Hepatocyte (in vitro differentiated cells): ENCODE measurements at regions not wholly inside any gene's neighbourhood (a gene's known extent, or its start where the extent isn't known, plus 50 kb on each side); places are given as distances from the start of the nearest gene placed in this dataset.

Source experiments
- DNase-seq: peaks from one replicate; pipeline ENCODE4 v3.0.0-alpha.2; 2016; ENCODE audit warnings: low spot score
- H2AFZ ChIP-seq: fragments of 200-600 bp; sonication (generic); 2 replicates; pipeline ENCODE4 v1.6.0; 2016; ENCODE audit warnings: antibody characterized with exemption, mild to moderate bottlenecking
- H3K27ac ChIP-seq: fragments of 200-600 bp; sonication (generic); 2 replicates; pipeline ENCODE4 v1.5.1; 2016; ENCODE audit warnings: mild to moderate bottlenecking
- H3K27me3 ChIP-seq: fragments of 200-600 bp; sonication (generic); 2 replicates; pipeline ENCODE4 v1.6.1; 2016
- H3K36me3 ChIP-seq: fragments of 200-600 bp; sonication (generic); replicated peaks from 2 replicates; pipeline ENCODE4 v1.5.1; 2016; ENCODE audit warnings: low read depth; ENCODE audit not compliant: insufficient read depth
- H3K4me1 ChIP-seq: fragments of 200-600 bp; sonication (generic); 2 replicates; pipeline ENCODE4 v1.5.1; 2016; ENCODE audit warnings: mild to moderate bottlenecking, moderate library complexity; ENCODE audit not compliant: insufficient read depth
- H3K4me2 ChIP-seq: fragments of 200-600 bp; sonication (generic); 2 replicates; pipeline ENCODE4 v1.6.0; 2016
- H3K4me3 ChIP-seq: fragments of 200-600 bp; sonication (generic); 2 replicates; pipeline ENCODE4 v1.5.1; 2016; ENCODE audit warnings: mild to moderate bottlenecking
- H3K79me2 ChIP-seq: fragments of 200-600 bp; sonication (generic); 2 replicates; pipeline ENCODE4 v1.6.0; 2017; ENCODE audit warnings: mild to moderate bottlenecking
- H3K9me2 ChIP-seq: fragments of 200-600 bp; sonication (generic); replicated peaks from 2 replicates; pipeline ENCODE4 v1.6.0; 2017; ENCODE audit warnings: mild to moderate bottlenecking; ENCODE audit not compliant: insufficient read depth
- H3K9me3 ChIP-seq: fragments of 200-600 bp; sonication (generic); 2 replicates; pipeline ENCODE4 v1.5.1; 2016; ENCODE audit warnings: low read depth, mild to moderate bottlenecking
- H4K20me1 ChIP-seq: fragments of 200-600 bp; sonication (generic); 2 replicates; pipeline ENCODE4 v1.6.0; 2016; ENCODE audit warnings: mild to moderate bottlenecking; ENCODE audit not compliant: insufficient read depth, poor library complexity, severe bottlenecking
- EZH2 ChIP-seq: fragments of 200-600 bp; sonication (generic); IDR thresholded peaks from 2 replicates; pipeline ENCODE4 v1.6.1; 2016; ENCODE audit warnings: antibody characterized with exemption, mild to moderate bottlenecking, borderline replicate concordance
- EZH2phosphoT487 ChIP-seq: fragments of 200-600 bp; sonication (generic); IDR thresholded peaks from one replicate; pipeline ENCODE4 v1.6.1; 2018; ENCODE audit warnings: antibody characterized with exemption, mild to moderate bottlenecking, low read depth, moderate library complexity; ENCODE audit not compliant: unreplicated experiment, severe bottlenecking
- WGBS: methylation state at CpG from one replicate; pipeline ENCODE4 v1.1.6; 2016; ENCODE audit warnings: low lambda C conversion rate; ENCODE audit errors: missing lambda C conversion rate; 5-methylcytosine and 5-hydroxymethylcytosine counted together
- TF ChIP-seq, protein P1 (sequence below): fragments of 200-600 bp; sonication (generic); IDR thresholded peaks from 2 replicates; pipeline ENCODE4 v1.5.1; 2016; ENCODE audit warnings: antibody characterized with exemption, mild to moderate bottlenecking; ENCODE audit not compliant: poor library complexity

DNA sequence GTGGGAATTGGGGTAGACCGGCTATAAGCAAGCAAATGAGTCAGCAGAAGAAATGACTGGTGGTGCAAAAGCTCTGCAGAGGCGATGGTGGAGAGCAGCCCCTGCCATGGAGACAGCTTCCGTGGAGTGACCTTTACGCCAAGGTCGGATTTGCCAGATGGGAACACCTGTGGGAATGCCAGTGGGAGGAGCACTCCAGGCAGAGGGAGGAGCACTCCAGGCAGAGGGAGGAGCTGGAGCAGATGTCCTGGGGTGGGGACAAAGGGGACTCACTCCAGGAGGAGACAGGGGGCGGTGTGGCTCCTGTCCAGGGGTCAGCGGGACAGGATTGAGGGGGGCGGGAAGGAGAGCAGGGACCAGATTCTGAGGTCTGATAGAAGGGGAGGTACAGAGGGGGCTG lies 258.8 kb upstream of the CTBP2 start:
- Histone ChIP-seq H3K79me2 (no peaks in the 10 kb centered on the region), H3K27ac (no peak overlapping the region), H3K27me3 (no peaks in the 10 kb centered on the region), H4K20me1 (no peaks in the 10 kb centered on the region), H3K4me1 (no peaks in the 10 kb centered on the region), H3K36me3 (no peaks in the 10 kb centered on the region), H3K9me3 (no peaks in the 10 kb centered on the region), H3K4me3 (no peak overlapping the region), H3K4me2 (no peak overlapping the region), H3K9me2 (no peaks in the 10 kb centered on the region), H2AFZ (no peak overlapping the region)
- WGBS: 82% methylated on average over 7 of the region's 8 CpGs
- no peak for DNase-seq
- TF ChIP-seq EZH2phosphoT487 (no peak), EZH2 (no peak)
- TF ChIP-seq, protein P1, sequence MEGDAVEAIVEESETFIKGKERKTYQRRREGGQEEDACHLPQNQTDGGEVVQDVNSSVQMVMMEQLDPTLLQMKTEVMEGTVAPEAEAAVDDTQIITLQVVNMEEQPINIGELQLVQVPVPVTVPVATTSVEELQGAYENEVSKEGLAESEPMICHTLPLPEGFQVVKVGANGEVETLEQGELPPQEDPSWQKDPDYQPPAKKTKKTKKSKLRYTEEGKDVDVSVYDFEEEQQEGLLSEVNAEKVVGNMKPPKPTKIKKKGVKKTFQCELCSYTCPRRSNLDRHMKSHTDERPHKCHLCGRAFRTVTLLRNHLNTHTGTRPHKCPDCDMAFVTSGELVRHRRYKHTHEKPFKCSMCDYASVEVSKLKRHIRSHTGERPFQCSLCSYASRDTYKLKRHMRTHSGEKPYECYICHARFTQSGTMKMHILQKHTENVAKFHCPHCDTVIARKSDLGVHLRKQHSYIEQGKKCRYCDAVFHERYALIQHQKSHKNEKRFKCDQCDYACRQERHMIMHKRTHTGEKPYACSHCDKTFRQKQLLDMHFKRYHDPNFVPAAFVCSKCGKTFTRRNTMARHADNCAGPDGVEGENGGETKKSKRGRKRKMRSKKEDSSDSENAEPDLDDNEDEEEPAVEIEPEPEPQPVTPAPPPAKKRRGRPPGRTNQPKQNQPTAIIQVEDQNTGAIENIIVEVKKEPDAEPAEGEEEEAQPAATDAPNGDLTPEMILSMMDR: no peak

DNA sequence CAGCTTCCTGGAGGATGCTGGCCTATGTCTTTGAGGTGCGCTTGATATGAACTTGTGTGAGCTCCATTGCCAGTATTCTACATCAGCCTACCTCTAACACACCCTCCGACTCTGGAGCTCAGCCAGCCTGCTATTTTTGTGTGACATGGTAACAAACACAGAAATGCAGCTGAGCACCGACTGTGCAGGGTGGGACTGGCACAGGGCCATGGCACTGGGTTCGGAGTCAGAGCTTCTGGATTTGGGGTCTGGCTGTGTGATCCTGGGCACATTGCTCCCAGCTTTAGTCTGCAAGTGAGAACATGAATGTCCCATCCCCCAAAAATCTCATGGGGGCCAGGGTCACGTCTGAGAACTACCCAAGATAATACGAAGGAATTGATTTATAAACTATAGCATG lies 257.2 kb upstream of the CTBP2 start:
- Histone ChIP-seq H3K9me2 (no peaks in the 10 kb centered on the region), H2AFZ (no peak overlapping the region), H3K4me3 (no peak overlapping the region), H3K4me1 (no peaks in the 10 kb centered on the region), H4K20me1 (no peaks in the 10 kb centered on the region), H3K27me3 (no peaks in the 10 kb centered on the region), H3K79me2 (no peaks in the 10 kb centered on the region), H3K9me3 (no peaks in the 10 kb centered on the region), H3K27ac (no peak overlapping the region), H3K36me3 (no peaks in the 10 kb centered on the region), H3K4me2 (no peak overlapping the region)
- TF ChIP-seq, protein P1: no peak
- TF ChIP-seq EZH2phosphoT487 (no peak), EZH2 (no peak)
- WGBS: 83% methylated on average over 6 of the region's 6 CpGs
- DNase-seq: no peak

DNA sequence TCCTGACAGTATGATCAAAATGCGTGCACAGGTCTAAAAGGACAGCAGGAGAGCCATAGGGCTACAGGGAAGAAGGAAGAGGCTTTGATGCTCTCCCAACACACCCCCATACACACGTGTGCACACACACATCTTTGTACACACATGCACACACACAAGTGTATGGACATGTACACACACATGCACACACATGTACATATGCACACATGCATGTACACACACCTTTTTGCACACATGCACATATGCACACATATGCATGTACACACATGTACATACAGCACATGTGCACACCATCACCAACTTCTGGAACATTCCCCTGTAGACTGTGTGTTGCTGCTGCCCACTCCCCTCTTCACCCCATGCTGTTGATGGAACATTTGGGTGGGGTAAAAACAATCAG lies 255.6 kb upstream of the CTBP2 start:
- Histone ChIP-seq H3K4me1 (no peaks in the 10 kb centered on the region), H3K9me2 (no peaks in the 10 kb centered on the region), H3K4me2 (no peak overlapping the region), H3K36me3 (no peaks in the 10 kb centered on the region), H3K27me3 (no peaks in the 10 kb centered on the region), H3K79me2 (no peaks in the 10 kb centered on the region), H2AFZ (no peak overlapping the region), H3K4me3 (no peak overlapping the region), H4K20me1 (no peaks in the 10 kb centered on the region), H3K9me3 (no peaks in the 10 kb centered on the region), H3K27ac (no peak overlapping the region)
- no peak for TF ChIP-seq EZH2phosphoT487
- TF ChIP-seq, protein P1: no peak
- no peak for TF ChIP-seq EZH2
- DNase-seq: no peak
- WGBS: 66% methylated on average over 2 of the region's 2 CpGs
